Large intestine (tissue), 3 donors: ENCODE measurements at regions not wholly inside any gene's neighbourhood (a gene's known extent, or its start where the extent isn't known, plus 50 kb on each side); places are given as distances from the start of the nearest gene placed in this dataset.

Source experiments
- DNase-seq, 2 donors: peaks; one replicate each; pipeline versions ENCODE4 v3.0.0 to v3.0.0-alpha.2; 2013
- H3K27ac ChIP-seq: one replicate; pipeline ENCODE4 v1.5.1; 2013; ENCODE audit warnings: low read length
- H3K27me3 ChIP-seq: 2 replicates; pipeline ENCODE4 v1.6.1; 2013; ENCODE audit warnings: low read length; ENCODE audit not compliant: control insufficient read depth, insufficient read depth
- H3K36me3 ChIP-seq: 2 replicates; pipeline ENCODE4 v1.6.1; 2013; ENCODE audit warnings: low read length; ENCODE audit not compliant: control insufficient read depth, insufficient read depth
- H3K4me1 ChIP-seq: one replicate; pipeline ENCODE4 v1.6.1; 2013; ENCODE audit warnings: low read length; ENCODE audit not compliant: control insufficient read depth, insufficient read depth
- H3K4me3 ChIP-seq: one replicate; pipeline ENCODE4 v1.5.1; 2013; ENCODE audit warnings: low read length
- H3K9me3 ChIP-seq: one replicate; pipeline ENCODE4 v1.6.1; 2013; ENCODE audit warnings: mild to moderate bottlenecking, low read depth, low read length, moderate library complexity; ENCODE audit not compliant: control insufficient read depth
- WGBS: methylation state at CpG from one replicate; pipeline ENCODE4 v1.1.5; 2013; ENCODE audit warnings: low lambda C conversion rate; ENCODE audit not compliant: insufficient coverage; 5-methylcytosine and 5-hydroxymethylcytosine counted together

GRCh38 chr13:77398825-77399620 is 72.1 kb upstream of the MYCBP2 start:
- Histone ChIP-seq H3K27me3 (no peaks in the 10 kb centered on the region), H3K36me3 (no peaks in the 10 kb centered on the region), H3K27ac (no peak overlapping the region), H3K9me3 (no peaks in the 10 kb centered on the region), H3K4me3 (no peak overlapping the region), H3K4me1 (no peaks in the 10 kb centered on the region)
- WGBS, result 88% methylated on average over 2 of the region's 3 CpGs
- DNase-seq, result no peak

- Histone ChIP-seq H3K27me3 (no peaks in the 10 kb centered on the region), H3K4me1 (no peaks in the 10 kb centered on the region), H3K4me3 (no peak overlapping the region), H3K36me3 (no peaks in the 10 kb centered on the region), H3K27ac (no peak overlapping the region), H3K9me3 (no peaks in the 10 kb centered on the region)
- 100% methylated on average over 1 of the region's 2 CpGs for WGBS
- DNase-seq, result no peak
Measured at GRCh38 chr13:77397636-77398035, 70.7 kb upstream of the MYCBP2 start.

GRCh38 chr13:77391475-77391874 is 64.6 kb upstream of the MYCBP2 start:
- Histone ChIP-seq H3K27ac (no peak overlapping the region), H3K9me3 (no peaks in the 10 kb centered on the region), H3K27me3 (no peaks in the 10 kb centered on the region), H3K4me3 (no peak overlapping the region), H3K36me3 (no peaks in the 10 kb centered on the region), H3K4me1 (no peaks in the 10 kb centered on the region)
- no peak for DNase-seq

- Histone ChIP-seq H3K9me3 (no peaks in the 10 kb centered on the region), H3K27ac (no peak overlapping the region), H3K36me3 (no peaks in the 10 kb centered on the region), H3K4me1 (no peaks in the 10 kb centered on the region), H3K27me3 (no peaks in the 10 kb centered on the region), H3K4me3 (no peak overlapping the region)
- 80% methylated on average over 1 of the region's 3 CpGs for WGBS
- DNase-seq, result no peak
Measured at GRCh38 chr13:77390391-77390790, 63.5 kb upstream of the MYCBP2 start.

- Histone ChIP-seq H3K27me3 (no peaks in the 10 kb centered on the region), H3K9me3 (no peaks in the 10 kb centered on the region), H3K27ac (no peak overlapping the region), H3K4me1 (no peaks in the 10 kb centered on the region), H3K36me3 (no peaks in the 10 kb centered on the region), H3K4me3 (no peak overlapping the region)
- no peak for DNase-seq
Measured at GRCh38 chr13:77389625-77390000, 62.7 kb upstream of the MYCBP2 start.

- Histone ChIP-seq H3K9me3 (no peaks in the 10 kb centered on the region), H3K4me1 (no peaks in the 10 kb centered on the region), H3K27me3 (no peaks in the 10 kb centered on the region), H3K36me3 (no peaks in the 10 kb centered on the region), H3K4me3 (no peak overlapping the region), H3K27ac (no peak overlapping the region)
- WGBS, result 60% methylated on average over 1 of the region's 4 CpGs
- no peak for DNase-seq
Measured at GRCh38 chr13:77388944-77389624, 62.2 kb upstream of the MYCBP2 start.

GRCh38 chr13:77387607-77388200 is 60.8 kb upstream of the MYCBP2 start:
- Histone ChIP-seq H3K36me3 (no peaks in the 10 kb centered on the region), H3K9me3 (no peaks in the 10 kb centered on the region), H3K27ac (no peak overlapping the region), H3K4me3 (no peak overlapping the region), H3K4me1 (no peaks in the 10 kb centered on the region), H3K27me3 (no peaks in the 10 kb centered on the region)
- no peak for DNase-seq
- WGBS, result 95% methylated on average over 3 of the region's 5 CpGs

GRCh38 chr13:77386880-77387606 is 60.1 kb upstream of the MYCBP2 start:
- Histone ChIP-seq H3K27ac (no peak overlapping the region), H3K27me3 (no peaks in the 10 kb centered on the region), H3K4me3 (no peak overlapping the region), H3K4me1 (no peaks in the 10 kb centered on the region), H3K36me3 (no peaks in the 10 kb centered on the region), H3K9me3 (no peaks in the 10 kb centered on the region)
- no peak for DNase-seq
- 81% methylated on average over 3 of the region's 5 CpGs for WGBS

GRCh38 chr13:77386046-77386445 is 59.2 kb upstream of the MYCBP2 start:
- Histone ChIP-seq H3K4me1 (no peaks in the 10 kb centered on the region), H3K9me3 (no peaks in the 10 kb centered on the region)
- no CpG with 5 or more reads among the region's 2 CpGs for WGBS

GRCh38 chr13:77384999-77385398 is 58.1 kb upstream of the MYCBP2 start:
- H3K9me3 ChIP-seq, result no peaks in the 10 kb centered on the region
- H3K27me3 ChIP-seq, result no peaks in the 10 kb centered on the region
- DNase-seq, result no peak
- H3K4me3 ChIP-seq, result no peak overlapping the region
- H3K27ac ChIP-seq, result no peak overlapping the region
- no peaks in the 10 kb centered on the region for H3K36me3 ChIP-seq
- no peaks in the 10 kb centered on the region for H3K4me1 ChIP-seq

More at GRCh38 chr13:77386046-77386445, 59.2 kb upstream of the MYCBP2 start:
- Histone ChIP-seq H3K27ac (no peak overlapping the region), H3K27me3 (no peaks in the 10 kb centered on the region), H3K4me3 (no peak overlapping the region), H3K36me3 (no peaks in the 10 kb centered on the region)
- no peak for DNase-seq
